Activated CD8-positive, alpha-beta memory T cell treated with anti-CD3 and anti-CD28 coated beads for 1 hour (primary cell): ENCODE measurements at regions not wholly inside any gene's neighbourhood (a gene's known extent, or its start where the extent isn't known, plus 50 kb on each side); places are given as distances from the start of the nearest gene placed in this dataset.

Experiments
- DNase-seq, 2 donors: peaks; one replicate each; pipeline ENCODE4 v3.0.0-alpha.2; 2020; ENCODE audit warnings: low read depth in 1 of 2; ENCODE audit errors: extremely low read depth in 1 of 2

GRCh38 chr17:77320044-77320440 lies 179.3 kb downstream of the SEC14L1 start:
- no peak for DNase-seq

DNA sequence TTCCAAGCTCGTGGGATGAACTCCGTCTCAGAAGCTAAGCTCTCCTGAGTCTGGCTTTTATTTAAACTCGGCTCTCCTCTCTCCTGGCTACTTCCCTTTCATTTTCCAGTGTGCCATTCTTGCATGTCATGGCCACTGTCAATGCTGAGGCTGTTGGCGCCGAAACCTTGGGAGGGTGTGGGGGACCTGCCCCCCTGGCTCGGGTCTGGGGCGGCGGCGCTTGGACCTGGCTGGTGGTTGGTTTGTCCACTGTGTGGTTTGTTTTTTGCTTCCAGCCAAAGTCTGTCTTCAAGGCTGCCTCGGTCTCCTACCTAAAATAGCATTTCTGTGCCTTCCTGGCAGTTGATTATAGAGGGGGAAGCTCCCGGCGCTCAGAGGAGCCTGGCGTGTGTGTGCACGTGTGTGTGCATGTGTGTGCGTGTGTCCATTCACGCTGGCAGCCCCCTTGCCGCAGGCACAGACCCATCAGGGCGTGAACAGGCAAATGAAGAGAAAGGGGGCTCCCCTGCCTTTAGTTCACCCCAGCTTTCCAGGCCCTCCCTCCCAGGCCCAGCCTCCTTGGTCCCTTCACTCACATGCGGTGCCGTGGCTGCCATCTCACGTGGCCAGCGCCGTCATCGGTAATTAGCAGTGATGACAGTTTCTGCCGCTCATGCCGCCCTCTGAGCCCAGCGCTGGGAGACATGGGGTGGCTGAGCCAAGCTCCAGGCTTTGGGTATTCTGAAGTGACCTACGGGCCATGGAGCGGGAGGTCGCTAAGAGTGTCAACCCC lies 179.9 kb downstream of the SEC14L1 start:
- no peak for DNase-seq

GRCh38 chr17:77321649-77322513 lies 181.1 kb downstream of the SEC14L1 start:
- no peak for DNase-seq

DNA sequence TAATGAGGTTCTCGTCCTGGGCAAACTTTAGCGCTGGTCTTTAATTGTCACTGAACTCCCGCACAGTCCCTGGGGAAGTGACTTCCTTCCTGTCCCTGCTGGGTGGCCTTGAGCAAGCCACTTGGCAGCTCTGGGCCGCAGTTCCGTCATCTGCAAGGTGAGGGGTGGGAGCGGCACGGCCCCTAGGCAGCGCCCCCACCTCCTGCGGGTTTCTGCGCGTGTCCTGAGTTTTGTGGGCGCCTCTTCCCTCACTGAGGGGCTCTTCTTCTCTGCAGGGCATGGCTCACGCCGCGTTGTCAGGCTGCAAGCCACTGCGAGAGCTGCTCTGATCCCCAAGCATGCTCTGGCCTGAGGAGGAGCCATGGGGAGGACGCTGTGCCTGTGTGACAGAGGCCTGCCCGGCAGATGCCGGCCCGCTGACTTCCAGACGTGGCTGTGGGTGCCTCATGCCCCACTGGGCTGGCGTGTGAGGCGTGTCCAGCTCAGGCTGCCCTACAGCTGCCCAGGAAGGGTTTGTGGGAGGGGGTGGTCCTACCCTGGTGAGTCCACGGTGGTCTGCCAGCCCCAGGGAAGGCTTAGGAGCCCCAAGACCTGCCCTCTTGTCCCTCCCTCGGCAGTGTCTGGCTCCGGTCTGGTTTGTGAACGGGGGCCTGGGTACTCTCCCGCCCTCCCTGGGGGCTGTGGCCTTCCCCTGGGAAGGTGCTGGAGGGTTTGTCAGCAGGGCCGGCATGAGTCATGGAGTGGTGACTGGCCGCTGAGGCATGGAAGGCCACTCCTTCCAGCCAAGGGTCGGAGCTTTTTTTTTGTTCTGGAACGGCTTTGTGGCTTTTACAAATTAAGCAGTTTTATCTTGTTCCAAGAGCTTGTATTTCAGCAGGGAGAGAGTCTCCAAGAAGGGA lies 182.0 kb downstream of the SEC14L1 start:
- DNase-seq = no peak

GRCh38 chr17:77323413-77324171 lies 182.8 kb downstream of the SEC14L1 start:
- DNase-seq = no peak

- DNase-seq = no peak
These were observed 183.5 kb downstream of the SEC14L1 start for GRCh38 chr17:77324227-77324626.

DNA sequence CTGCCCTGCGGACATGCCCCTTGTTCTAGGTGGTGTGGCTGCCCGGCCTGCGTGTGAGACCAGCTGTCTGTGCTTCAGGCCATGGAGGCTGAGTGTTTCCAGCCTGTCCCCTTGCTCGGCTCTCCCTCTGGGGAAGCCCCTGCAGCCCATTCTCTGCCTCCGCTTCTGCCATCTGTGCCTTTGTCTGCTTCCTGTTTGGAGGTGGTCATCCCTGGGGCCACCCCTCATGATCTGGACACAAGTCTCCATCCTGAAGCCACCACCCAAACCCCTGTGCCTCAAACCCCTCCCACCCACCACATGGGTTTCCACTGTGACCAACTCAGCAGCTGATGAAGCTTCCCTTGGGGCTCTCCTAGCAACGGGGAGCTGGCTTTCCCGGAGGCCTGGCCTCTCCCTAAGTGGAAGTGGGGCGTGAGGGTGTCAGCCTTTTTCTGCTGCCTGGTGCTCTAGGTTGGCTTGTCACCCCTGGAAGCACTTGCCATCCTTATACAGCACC lies 184.9 kb downstream of the SEC14L1 start:
- no peak for DNase-seq

- DNase-seq = no peak
These were observed 185.4 kb downstream of the SEC14L1 start for GRCh38 chr17:77326076-77326591.

- DNase-seq = no peak
These were observed 185.9 kb downstream of the SEC14L1 start for GRCh38 chr17:77326636-77327035.

DNA sequence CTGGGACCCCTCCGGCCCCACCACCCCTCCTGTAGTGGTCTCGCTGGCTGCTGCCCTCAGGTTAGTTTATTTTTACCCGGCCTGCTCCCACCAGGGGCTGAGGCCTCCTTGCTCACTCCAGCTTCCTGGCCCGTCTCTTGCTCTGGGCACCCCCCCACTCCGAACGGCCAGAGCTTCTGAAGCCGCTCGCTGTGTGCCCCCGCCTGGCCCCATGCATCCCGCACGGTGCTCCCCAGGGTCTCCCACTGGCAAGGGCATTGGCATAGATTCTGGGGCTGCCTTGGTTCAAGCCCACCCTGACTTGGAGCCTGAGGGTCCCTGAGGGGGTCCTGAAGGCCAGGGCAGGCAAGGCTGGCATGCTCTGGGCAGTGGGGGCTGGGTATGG lies 186.4 kb downstream of the SEC14L1 start:
- DNase-seq = no peak

- no peak for DNase-seq
These were observed 187.0 kb downstream of the SEC14L1 start for GRCh38 chr17:77327566-77328464.

DNA sequence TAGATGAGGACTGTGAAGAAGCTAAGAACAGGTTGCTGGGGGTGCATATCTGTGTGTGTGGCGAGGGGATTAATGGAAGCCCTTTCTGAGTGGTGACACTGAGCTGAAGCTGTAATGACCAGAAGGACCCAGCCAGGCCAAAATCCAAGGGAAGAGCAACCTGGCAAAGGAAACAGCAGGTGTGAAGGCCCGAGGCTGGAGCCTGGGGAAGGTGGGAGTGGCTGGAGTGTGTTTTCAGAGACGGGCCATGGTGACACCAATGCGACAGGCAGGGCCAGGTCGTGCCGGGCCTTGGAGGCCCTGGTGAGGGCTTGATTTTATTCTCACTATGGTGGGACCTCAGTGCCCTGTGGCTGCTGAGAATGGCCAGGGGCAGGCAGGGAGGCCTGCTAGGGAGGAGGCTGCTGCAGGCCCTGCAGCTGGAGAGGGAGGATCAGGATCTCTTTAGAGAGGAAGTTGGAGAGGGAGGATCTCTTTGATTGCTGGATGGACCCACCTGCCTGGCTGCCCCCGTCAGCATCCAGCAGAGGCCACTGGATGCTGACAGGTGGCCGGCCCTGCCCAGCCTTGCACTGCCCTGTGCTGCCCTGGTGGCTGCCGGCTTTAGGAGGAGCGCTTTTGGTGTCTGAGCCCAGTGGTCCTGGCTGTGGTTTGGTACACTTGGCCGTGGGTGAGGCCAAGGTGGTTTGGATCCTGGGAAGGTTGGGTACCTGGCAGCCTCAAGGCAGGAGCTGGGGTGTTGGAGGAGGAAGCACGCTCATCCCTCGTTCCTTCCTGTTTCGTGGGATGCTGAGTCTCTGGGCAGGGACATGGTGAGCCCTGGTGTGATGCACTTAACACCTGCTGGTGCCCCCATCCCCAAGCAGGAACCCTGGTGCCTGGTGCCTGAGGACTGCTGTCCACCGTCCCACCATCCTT lies 188.3 kb downstream of the SEC14L1 start:
- DNase-seq = no peak

GRCh38 chr17:77329741-77330531 lies 189.2 kb downstream of the SEC14L1 start:
- no peak for DNase-seq

DNA sequence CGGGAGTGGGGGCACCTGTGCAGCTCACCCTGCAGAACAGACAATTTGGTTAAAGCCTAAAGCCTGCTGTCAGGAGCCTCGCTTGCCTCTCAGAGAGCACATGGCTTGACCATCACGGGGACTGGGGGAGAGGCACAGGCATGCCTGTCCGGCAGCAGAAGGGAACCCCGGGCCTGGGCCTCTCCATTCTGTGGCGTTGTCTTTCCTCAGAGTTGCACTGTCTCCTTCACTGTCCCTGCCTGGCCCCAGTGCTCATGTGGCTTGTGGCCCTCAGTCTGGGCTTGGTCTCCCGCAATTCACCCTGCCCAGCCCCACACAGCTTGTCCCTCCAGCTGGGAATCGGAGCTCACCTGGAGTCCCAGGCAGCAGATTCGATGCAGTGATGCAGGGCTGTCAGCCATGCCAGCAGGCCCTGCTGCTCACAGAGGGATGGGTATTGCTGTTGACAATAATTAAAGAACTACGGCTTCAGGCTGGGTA lies 189.9 kb downstream of the SEC14L1 start:
- no peak for DNase-seq

GRCh38 chr17:77331301-77331864 lies 190.6 kb downstream of the SEC14L1 start:
- DNase-seq = peak; percentile 95 to 96
